A549 (cell line): ENCODE measurements at regions not wholly inside any gene's neighbourhood (a gene's known extent, or its start where the extent isn't known, plus 50 kb on each side); places are given as distances from the start of the nearest gene placed in this dataset.

Experiments used
- ATAC-seq, 2 experiments: fragments of 200-7000 bp in 1 of 2; fragments of >200 bp in 1 of 2; cut with Nextera tagmentation in 1 of 2; cut with Tn5 transposase in 1 of 2; 3 replicates each; pipeline versions ENCODE4 v1.8.0 to v1.9.1; 2018 to 2020; ENCODE audit warnings: mild to moderate bottlenecking in 1 of 2, moderate library complexity in 1 of 2
- CTCF ChIA-PET: fragments of 300-600 bp; sonication (Branson Sonifier 250); formaldehyde crosslinking; extraction: SDS; loops from one replicate; lab custom pipeline; 2021; ENCODE audit warnings: antibody characterized with exemption, inconsistent platforms; lab: Yijun Ruan, JAX
- POLR2A ChIA-PET: fragments of 350-600 bp; formaldehyde crosslinking; extraction: SDS; loops from one replicate; lab custom pipeline; 2021; ENCODE audit warnings: antibody characterized with exemption, inconsistent platforms; lab: Yijun Ruan, JAX
- DNase-seq, 2 experiments: peaks; one replicate each; pipeline versions ENCODE4 v3.0.0 to v3.0.0-alpha.2; 2011 to 2016; ENCODE audit warnings: low read depth in 1 of 2, low spot score in 1 of 2
- FAIRE-seq: peaks from 2 replicates; lab custom pipeline; 2011; peaks lifted over from hg19 to GRCh38; lab: Jason Lieb, UNC
- H3K27ac ChIP-seq, 2 experiments: fragments of >200 bp; sonication (Bioruptor Twin); formaldehyde crosslinking; 3 replicates each; pipeline ENCODE4 v1.5.1; 2016 to 2017
- H3K4me1 ChIP-seq: fragments of >200 bp; sonication (Bioruptor Twin); formaldehyde crosslinking; 3 replicates; pipeline ENCODE4 v1.6.1; 2016
- H3K4me2 ChIP-seq: fragments of >200 bp; sonication (Bioruptor Twin); formaldehyde crosslinking; 3 replicates; pipeline ENCODE4 v1.6.1; 2016
- H3K4me3 ChIP-seq: fragments of >200 bp; sonication (Bioruptor Twin); formaldehyde crosslinking; 3 replicates; pipeline ENCODE4 v1.5.1; 2016
- H3K9me3 ChIP-seq: fragments of >200 bp; sonication (Bioruptor Twin); formaldehyde crosslinking; 3 replicates; pipeline ENCODE4 v1.6.1; 2016
- ATOH8 ChIP-seq: fragments of 250-450 bp; sonication (Bioruptor Pico); IDR thresholded peaks from 2 replicates; pipeline ENCODE4 v1.5.0; 2020; ENCODE audit warnings: low read depth, mild to moderate bottlenecking, moderate library complexity
- BCL3 ChIP-seq: fragments of >200 bp; sonication (Bioruptor Twin); formaldehyde crosslinking; IDR thresholded peaks from 3 replicates; pipeline ENCODE4 v1.6.1; 2016
- BHLHE40 ChIP-seq: IDR thresholded peaks from 2 replicates; pipeline ENCODE4 v1.6.1; 2012; ENCODE audit warnings: low read depth, low read length, inconsistent platforms
- CBX8 ChIP-seq: fragments of 200-600 bp; sonication (generic); IDR thresholded peaks from 2 replicates; pipeline ENCODE4 v1.6.1; 2016
- CHD2 ChIP-seq: fragments of 150-350 bp; IDR thresholded peaks from 2 replicates; pipeline ENCODE4 v1.6.1; 2014; ENCODE audit warnings: low read length; ENCODE audit not compliant: partially characterized antibody
- CHD4 ChIP-seq: fragments of 200-600 bp; sonication (generic); IDR thresholded peaks from 2 replicates; pipeline ENCODE4 v1.6.1; 2016; ENCODE audit warnings: antibody characterized with exemption, mild to moderate bottlenecking, borderline replicate concordance
- E2F6 ChIP-seq: IDR thresholded peaks from 2 replicates; pipeline ENCODE4 v1.6.1; 2012; ENCODE audit warnings: low read depth, borderline replicate concordance
- FOSB ChIP-seq: fragments of 250-450 bp; sonication (Bioruptor Pico); IDR thresholded peaks from 2 replicates; pipeline ENCODE4 v1.5.0; 2020; ENCODE audit warnings: mild to moderate bottlenecking, moderate library complexity
- HES2 ChIP-seq: fragments of >200 bp; sonication (Bioruptor Twin); formaldehyde crosslinking; IDR thresholded peaks from 2 replicates; pipeline ENCODE4 v1.6.1; 2016
- HEYL ChIP-seq: fragments of 250-450 bp; sonication (Bioruptor Pico); IDR thresholded peaks from 2 replicates; pipeline ENCODE4 v1.8.0; 2021; ENCODE audit warnings: mild to moderate bottlenecking, moderate library complexity
- HOXA7 ChIP-seq: fragments of 250-450 bp; sonication (Bioruptor Pico); IDR thresholded peaks from 2 replicates; pipeline ENCODE4 v1.5.0; 2020; ENCODE audit warnings: mild to moderate bottlenecking, moderate library complexity
- JUN ChIP-seq, 2 experiments: fragments of >200 bp; sonication (Bioruptor Twin); formaldehyde crosslinking; IDR thresholded peaks; 2 replicates in 1 of 2; 3 replicates in 1 of 2; pipeline ENCODE4 v1.6.1; 2016 to 2017
- JUNB ChIP-seq: fragments of >200 bp; sonication (Bioruptor Twin); formaldehyde crosslinking; IDR thresholded peaks from 2 replicates; pipeline ENCODE4 v1.6.1; 2016
- KDM1A ChIP-seq: fragments of 200-600 bp; sonication (generic); IDR thresholded peaks from 2 replicates; pipeline ENCODE4 v1.6.1; 2016; ENCODE audit warnings: low read depth, mild to moderate bottlenecking
- MAFK ChIP-seq: fragments of 450-650 bp; IDR thresholded peaks from 2 replicates; pipeline ENCODE4 v1.6.1; 2014; ENCODE audit not compliant: partially characterized antibody
- MAX ChIP-seq: IDR thresholded peaks from 2 replicates; pipeline ENCODE4 v1.6.1; 2012
- NFE2L2 ChIP-seq: fragments of 150-350 bp; conservative IDR thresholded peaks from 2 replicates; pipeline ENCODE4 v1.6.1; 2014; ENCODE audit warnings: low read length
- PHF8 ChIP-seq: fragments of 200-600 bp; sonication (generic); IDR thresholded peaks from 2 replicates; pipeline ENCODE4 v1.6.1; 2016; ENCODE audit warnings: low read depth, mild to moderate bottlenecking, antibody characterized with exemption, moderate library complexity, borderline replicate concordance
- POLR2A ChIP-seq: IDR thresholded peaks from 2 replicates; pipeline ENCODE4 v1.6.1; 2012; ENCODE audit warnings: mild to moderate bottlenecking, low read length
- POLR2AphosphoS2 ChIP-seq: conservative IDR thresholded peaks from 2 replicates; pipeline ENCODE4 v1.6.1; 2012; ENCODE audit warnings: low read length, improper control_type of control experiment, inconsistent platforms
- RARB ChIP-seq: fragments of 250-450 bp; sonication (Bioruptor Pico); IDR thresholded peaks from 2 replicates; pipeline ENCODE4 v1.8.0; 2021; ENCODE audit warnings: mild to moderate bottlenecking, moderate library complexity
- TP53 ChIP-seq: fragments of 250-450 bp; sonication (Bioruptor Pico); IDR thresholded peaks from 2 replicates; pipeline ENCODE4 v1.5.0; 2021; ENCODE audit warnings: mild to moderate bottlenecking, moderate library complexity
- ZFP36 ChIP-seq: fragments of 450-650 bp; IDR thresholded peaks from 2 replicates; pipeline ENCODE4 v1.6.1; 2014; ENCODE audit warnings: borderline replicate concordance; ENCODE audit not compliant: partially characterized antibody
- ZNF302 ChIP-seq: fragments of 250-450 bp; sonication (Bioruptor Pico); IDR thresholded peaks from 2 replicates; pipeline ENCODE4 v1.9.0; 2021; ENCODE audit warnings: inconsistent platforms, mild to moderate bottlenecking, moderate library complexity
- ZSCAN20 ChIP-seq: fragments of 250-450 bp; sonication (Bioruptor Pico); IDR thresholded peaks from 2 replicates; pipeline ENCODE4 v1.8.0; 2022; ENCODE audit warnings: mild to moderate bottlenecking, moderate library complexity
- WGBS: methylation state at CpG from one replicate; pipeline ENCODE4 v1.1.6; 2017; ENCODE audit errors: missing lambda C conversion rate; 5-methylcytosine and 5-hydroxymethylcytosine counted together

GRCh38 chr6:15038013-15038791 lies 207.7 kb upstream of the JARID2 start:
- DNase-seq = no peak
- no peak for TF ChIP-seq PHF8
- TF ChIP-seq MAFK = no peak
- TF ChIP-seq CHD2 = no peak
- TF ChIP-seq ZSCAN20 = no peak
- TF ChIP-seq CHD4 = no peak
- no peak for TF ChIP-seq POLR2A
- TF ChIP-seq POLR2AphosphoS2 = no peak
- no peak for TF ChIP-seq ATOH8 (CRISPR knock-in tag)
- no peak for TF ChIP-seq KDM1A
- no peak for TF ChIP-seq HOXA7 (CRISPR knock-in tag)
- TF ChIP-seq HES2 = no peak
- TF ChIP-seq E2F6 = no peak
- TF ChIP-seq BCL3 = no peak
- FAIRE-seq = no peak
- H3K27ac ChIP-seq = no peak overlapping the region
- no peak for ATAC-seq
- ChIA-PET CTCF (interaction anchor here (0.9 kb wide), 1 partner anchor 68 kb away, joined by 3 read pairs; no protein-coding TSS in a partner anchor), POLR2A (no interaction called here)
- no peaks in the 10 kb centered on the region for H3K4me1 ChIP-seq
- H3K4me2 ChIP-seq = no peak overlapping the region
- 94% methylated on average over 11 of the region's 11 CpGs for WGBS
- no peak overlapping the region for H3K4me3 ChIP-seq
- no peaks in the 10 kb centered on the region for H3K9me3 ChIP-seq

- DNase-seq (no peak), ATAC-seq (no peak), FAIRE-seq (no peak)
- POLR2A ChIA-PET = no interaction called here
- no peak overlapping the region for H3K4me3 ChIP-seq
- H3K4me2 ChIP-seq = no peak overlapping the region
- H3K27ac ChIP-seq = no peak overlapping the region
- CTCF ChIA-PET = no interaction called here
- WGBS = 88% methylated on average over 3 of the region's 3 CpGs
- no peaks in the 10 kb centered on the region for H3K4me1 ChIP-seq
- no peaks in the 10 kb centered on the region for H3K9me3 ChIP-seq
- TF ChIP-seq HEYL (CRISPR knock-in tag) = no peak
- no peak for TF ChIP-seq MAX
- TF ChIP-seq BHLHE40 = no peak
- no peak for TF ChIP-seq NFE2L2
- no peak for TF ChIP-seq TP53 (CRISPR knock-in tag)
- TF ChIP-seq CBX8 = no peak
- no peak for TF ChIP-seq MAFK
- TF ChIP-seq POLR2A = no peak
- no peak for TF ChIP-seq JUNB
- TF ChIP-seq FOSB = no peak
- TF ChIP-seq ZFP36 = no peak
Observed at GRCh38 chr6:15039136-15039535, 206.7 kb upstream of the JARID2 start.

GRCh38 chr6:15042938-15043337 lies 202.9 kb upstream of the JARID2 start:
- Histone ChIP-seq H3K4me3 (no peak overlapping the region), H3K9me3 (no peaks in the 10 kb centered on the region), H3K4me2 (no peak overlapping the region), H3K27ac (no peak overlapping the region), H3K4me1 (no peaks in the 10 kb centered on the region)
- POLR2A ChIA-PET = no interaction called here
- WGBS = 86% methylated on average over 4 of the region's 4 CpGs
- no peak for FAIRE-seq
- no peak for DNase-seq
- no peak for ATAC-seq
- no peak for TF ChIP-seq BCL3
- TF ChIP-seq BHLHE40 = no peak
- no peak for TF ChIP-seq JUN (IDR thresholded peaks at IDR 0.05)
- TF ChIP-seq RARB (CRISPR knock-in tag) = no peak
- TF ChIP-seq ZSCAN20 = no peak
- no peak for TF ChIP-seq ZNF302
- CTCF ChIA-PET = no interaction called here
